ENCODE measurements at regions not wholly inside any gene's neighbourhood (a gene's known extent, or its start where the extent isn't known, plus 50 kb on each side); places are given as distances from the start of the nearest gene placed in this dataset.
A peak's percentile ranks its signal among the peaks of the same experiment; 100 is the strongest.
"Not testable (repeated sequence)": the region's sequence is repeated elsewhere in the genome, so short reads cannot be mapped to it uniquely, and the experiment has no call there.

- DNase-seq (ENCODE audit: low spot score); FAIRE-seq: not testable (repeated sequence)
Measured at GRCh38 chr3:36187197-36187596, 193.1 kb upstream of the STAC start.

GRCh38 chr3:36192901-36193300 is 187.4 kb upstream of the STAC start:
- DNase-seq (ENCODE audit: low spot score) (no peak), FAIRE-seq (no peak)

DNA sequence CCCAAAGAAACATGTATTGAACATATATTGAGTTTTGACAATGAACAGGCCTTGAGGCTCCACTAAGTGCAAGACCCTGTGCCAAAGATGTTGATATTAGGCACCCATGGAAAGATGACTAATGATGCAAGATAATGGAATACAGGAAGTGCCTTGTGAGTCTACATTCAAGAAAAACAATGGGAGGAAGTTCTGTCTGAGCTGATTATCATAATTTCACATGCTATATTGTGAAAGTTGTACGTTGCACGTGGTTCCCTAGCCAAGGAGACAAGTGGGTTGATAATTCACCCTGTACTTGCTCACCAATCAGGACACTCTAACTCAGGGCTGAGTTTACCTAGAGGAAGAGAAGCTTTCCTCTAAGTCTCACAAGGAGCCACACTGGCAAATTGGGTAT is 186.9 kb upstream of the STAC start:
- no peak for FAIRE-seq
- no peak for DNase-seq (ENCODE audit: low spot score)

DNA sequence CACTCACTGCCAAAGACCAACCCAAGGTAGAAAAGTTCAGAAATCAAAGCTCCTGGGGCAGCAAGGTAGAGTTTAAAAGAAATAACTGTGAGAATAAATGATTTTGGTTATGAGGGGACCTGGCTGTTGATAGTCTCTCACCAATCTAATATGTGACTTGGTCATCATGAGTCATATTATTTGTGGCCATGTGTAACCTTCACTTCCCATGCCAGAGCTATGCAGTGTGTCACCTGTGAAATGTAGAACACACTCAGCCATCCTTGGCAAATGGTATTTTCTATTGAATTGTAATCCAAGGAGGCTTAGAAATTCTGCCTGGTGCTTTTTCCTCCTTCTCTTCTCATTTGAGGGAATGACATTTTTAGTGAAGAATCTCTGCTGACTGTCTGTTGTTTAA is 184.2 kb upstream of the STAC start:
- FAIRE-seq (no peak), DNase-seq (ENCODE audit: low spot score) (peak; percentile 27)

DNA sequence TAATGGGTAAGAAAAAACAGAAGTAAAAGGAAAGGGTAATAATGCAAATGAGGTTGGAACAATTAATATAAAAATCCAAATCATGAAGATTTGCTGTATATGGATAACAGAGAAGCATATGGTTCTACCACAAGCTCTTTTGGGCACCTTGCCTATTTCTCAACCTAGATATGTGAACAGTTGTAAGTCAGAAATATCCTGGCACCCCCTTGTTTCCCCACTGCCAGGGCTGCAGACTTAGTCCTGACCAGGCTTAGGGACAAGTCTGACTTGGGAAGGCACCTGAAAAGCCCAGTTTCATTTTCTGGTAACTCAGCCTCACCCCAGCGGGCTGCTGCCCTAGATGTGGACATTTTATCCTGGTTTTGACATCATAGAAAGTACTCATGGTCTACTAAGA is 183.2 kb upstream of the STAC start:
- no peak for FAIRE-seq
- no peak for DNase-seq (ENCODE audit: low spot score)

DNA sequence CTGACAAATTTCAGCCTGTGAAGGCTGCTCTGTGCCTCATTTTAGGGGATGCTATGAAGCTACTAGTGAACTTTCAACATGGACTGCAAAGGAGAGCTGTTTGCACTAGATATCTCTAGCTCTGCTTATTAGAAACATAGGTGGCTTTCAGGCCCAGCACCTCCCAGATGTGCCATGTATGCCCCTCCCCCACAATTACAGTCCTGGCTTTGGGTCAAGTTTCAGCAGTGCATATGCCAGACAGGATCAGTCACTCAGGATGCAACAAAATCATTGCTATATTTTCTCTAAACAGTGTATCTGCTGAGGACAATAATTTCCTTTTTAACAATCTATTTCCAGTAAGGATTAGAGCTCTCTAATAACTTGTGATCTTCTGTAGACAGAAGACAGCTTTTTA is 178.8 kb upstream of the STAC start:
- DNase-seq (ENCODE audit: low spot score) (no peak), FAIRE-seq (no peak)

DNA sequence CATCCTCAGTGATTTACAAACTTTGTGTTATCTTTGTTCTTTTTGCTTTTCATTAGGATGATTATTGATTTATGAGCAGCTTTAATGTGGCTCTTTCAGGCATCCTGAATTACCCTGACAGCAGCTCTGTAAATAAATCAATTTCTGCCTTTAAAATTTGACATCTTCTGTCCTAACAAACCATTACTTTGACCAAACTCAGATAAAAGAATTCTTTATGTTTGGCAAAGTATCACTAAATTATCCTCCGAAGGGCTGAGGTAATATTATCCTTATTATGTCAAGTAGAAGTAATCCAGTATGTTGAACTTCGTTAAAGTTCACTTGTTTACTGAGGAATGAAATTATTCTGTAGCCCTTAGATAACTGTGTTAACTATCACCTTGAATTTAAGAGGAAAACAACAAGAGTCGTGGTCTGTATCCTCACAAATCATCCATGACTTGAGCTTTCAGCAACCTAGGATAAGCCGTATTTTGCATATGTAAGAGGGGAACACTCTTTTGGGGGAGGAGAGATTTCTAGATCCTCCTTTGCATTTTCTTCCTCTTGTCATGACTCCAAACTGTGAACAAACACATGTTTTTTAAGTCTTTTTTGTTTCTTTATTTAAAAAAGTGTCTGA is 173.2 kb upstream of the STAC start:
- DNase-seq (ENCODE audit: low spot score) (no peak), FAIRE-seq (no peak)

DNA sequence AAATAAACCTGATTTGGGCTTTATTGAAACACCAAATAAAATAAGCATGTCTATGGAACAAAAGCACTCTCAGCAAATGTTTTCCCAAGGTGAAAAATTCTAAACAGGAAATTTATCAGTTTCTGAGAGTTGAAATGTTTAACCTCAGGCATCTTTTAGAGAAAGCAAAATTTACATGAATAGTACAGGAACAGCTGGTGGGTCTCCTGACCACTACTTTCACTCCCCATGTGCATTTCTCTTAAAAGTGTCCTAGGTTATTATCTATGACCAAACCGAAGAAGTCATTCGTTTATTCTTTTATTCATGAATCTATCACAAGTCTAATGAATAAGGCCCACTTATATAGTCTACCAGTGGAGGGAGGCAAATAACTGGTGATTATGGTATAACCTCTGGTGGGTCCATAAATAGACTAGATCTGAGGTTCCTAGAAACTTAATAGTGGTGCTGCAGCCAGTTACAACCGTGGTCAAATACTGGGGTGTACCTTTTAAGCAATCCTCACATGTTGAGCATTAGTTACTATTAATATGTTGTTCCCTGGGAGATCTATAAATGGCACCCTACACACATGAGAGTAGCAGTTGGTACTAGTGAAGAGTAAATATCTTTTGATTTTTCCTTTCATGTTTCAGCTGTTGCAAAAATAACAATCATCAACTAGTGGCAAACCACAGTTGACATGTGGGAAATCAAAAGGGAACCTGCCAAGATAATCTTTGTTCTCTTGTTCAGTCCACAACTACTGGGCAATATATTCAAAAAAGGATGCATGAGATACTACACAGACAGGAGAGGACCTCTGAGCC is 169.3 kb upstream of the STAC start:
- DNase-seq (ENCODE audit: low spot score) (no peak), FAIRE-seq (no peak)

- FAIRE-seq (no peak), DNase-seq (ENCODE audit: low spot score) (no peak)
Measured at GRCh38 chr3:36211652-36211999, 168.7 kb upstream of the STAC start.

DNA sequence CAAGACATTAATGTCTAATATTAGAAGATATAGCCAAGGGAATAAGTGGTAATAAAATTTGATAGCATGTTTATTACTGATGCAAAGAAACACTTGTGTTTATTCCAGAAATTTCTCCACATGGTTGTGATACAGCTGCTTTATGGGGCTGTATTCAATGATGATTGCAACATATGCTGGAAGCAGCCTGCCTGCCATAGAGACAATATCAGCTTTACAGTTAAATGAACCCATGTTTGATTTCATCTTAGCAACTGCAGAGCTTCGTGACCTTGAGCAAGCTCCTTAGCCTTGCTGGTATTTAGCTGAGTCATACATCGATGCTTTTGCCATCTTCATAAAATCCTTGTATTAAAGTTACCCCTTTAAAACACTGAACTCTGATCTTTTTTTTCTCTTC is 168.1 kb upstream of the STAC start:
- FAIRE-seq (no peak), DNase-seq (ENCODE audit: low spot score) (no peak)

- FAIRE-seq: no peak
- no peak for DNase-seq (ENCODE audit: low spot score)
Measured at GRCh38 chr3:36214460-36214859, 165.8 kb upstream of the STAC start.

DNA sequence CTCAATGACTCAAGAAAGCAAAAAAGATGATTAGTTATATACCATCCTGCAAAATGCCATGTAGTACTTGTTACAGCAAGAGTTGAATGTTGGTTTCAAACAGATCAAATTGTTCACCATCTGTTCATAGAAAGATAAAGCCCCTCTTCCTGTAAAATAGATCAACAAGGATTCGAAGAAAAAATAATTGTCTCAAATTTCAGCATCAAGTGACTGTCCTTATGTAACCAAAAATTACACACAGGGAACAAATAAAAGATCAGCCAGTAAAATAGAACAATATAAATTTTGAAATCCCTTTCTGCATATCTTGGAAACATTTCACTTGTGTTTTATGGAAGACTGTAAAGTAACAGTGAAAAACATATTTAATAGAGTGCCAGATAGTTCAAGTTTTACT is 165.1 kb upstream of the STAC start:
- DNase-seq (ENCODE audit: low spot score): no peak
- no peak for FAIRE-seq

GRCh38 chr3:36219398-36219797 is 160.9 kb upstream of the STAC start:
- FAIRE-seq: no peak
- DNase-seq (ENCODE audit: low spot score): peak; percentile 24

DNA sequence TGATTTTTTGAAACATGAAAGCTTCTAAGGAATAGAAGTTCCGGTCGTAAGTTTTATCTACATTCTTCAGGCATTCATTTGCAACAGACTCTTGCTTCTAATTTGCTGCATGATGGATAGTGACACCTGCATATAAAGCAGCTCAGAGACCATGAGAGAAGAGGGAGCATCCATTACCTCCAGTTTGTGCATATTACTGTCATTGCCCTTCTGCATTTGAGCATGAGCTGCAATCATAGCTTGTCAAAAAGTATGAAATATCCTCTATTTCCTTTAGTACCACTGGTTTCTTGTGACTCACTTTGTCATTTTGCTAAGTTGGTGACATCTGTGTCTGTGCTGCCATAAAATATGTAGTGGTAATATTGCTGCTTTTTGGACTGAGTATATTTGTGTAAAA is 160.1 kb upstream of the STAC start:
- DNase-seq (ENCODE audit: low spot score) (no peak), FAIRE-seq (no peak)

DNA sequence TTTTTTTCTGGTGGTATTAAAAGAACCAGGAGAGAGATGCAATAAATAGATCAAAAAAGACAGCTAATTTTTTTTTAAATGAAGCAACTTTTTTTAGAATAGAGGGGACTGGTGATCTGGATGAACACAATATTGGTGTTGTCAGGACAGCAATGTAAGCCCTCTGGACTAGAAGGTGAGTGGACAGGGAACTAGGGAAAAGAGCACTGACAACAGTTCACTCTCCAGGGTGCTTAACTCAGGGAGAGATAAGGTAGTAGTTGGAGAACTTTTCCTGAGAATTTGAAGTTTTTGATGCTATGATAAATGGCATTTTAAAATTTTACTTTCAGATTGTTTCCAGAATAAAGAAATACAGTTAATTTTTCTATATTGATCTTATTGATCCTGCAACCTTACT is 158.3 kb upstream of the STAC start:
- no peak for FAIRE-seq
- DNase-seq (ENCODE audit: low spot score): no peak

DNA sequence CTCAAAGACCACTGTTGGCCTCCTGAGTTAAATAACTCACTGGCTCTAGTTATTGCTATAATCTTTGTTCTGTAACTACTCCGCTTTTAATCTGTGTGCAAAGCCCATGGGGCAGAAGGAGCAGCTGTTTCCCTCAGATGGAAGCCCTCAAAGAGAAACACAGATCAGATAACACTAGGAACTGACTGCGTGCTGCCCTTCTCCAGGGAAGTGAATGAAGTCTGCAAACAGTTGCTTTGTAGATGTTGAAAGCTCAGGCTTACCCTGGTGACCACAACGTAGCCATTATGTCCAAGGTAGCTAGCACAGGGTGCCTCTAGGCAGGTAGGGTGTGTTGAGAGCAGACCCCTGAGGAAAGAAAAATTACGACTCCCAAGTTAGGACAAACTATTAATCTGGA is 152.3 kb upstream of the STAC start:
- FAIRE-seq (no peak), DNase-seq (ENCODE audit: low spot score) (no peak)

DNA sequence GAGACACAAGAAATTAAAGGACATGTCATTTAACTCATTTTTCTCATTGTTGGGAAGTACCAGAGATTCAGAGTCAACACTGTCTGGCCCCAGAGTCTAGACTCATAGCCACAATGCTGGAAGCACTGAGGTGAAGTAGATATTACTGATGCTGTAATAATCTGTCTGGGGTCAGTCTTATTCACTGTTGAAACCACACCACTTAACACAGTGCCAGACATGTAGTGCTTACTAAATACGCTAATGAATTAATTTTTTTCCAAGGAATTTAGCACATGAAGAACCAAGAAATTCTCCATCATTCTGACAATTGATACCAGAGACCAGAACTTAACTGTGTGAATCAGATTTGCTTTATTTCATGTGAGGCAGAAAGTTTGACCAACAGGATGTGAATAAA is 150.8 kb upstream of the STAC start:
- no peak for FAIRE-seq
- DNase-seq (ENCODE audit: low spot score): no peak

- no peak for DNase-seq (ENCODE audit: low spot score)
- no peak for FAIRE-seq
Measured at GRCh38 chr3:36232797-36233489, 147.4 kb upstream of the STAC start.

GRCh38 chr3:36244728-36245127 is 135.6 kb upstream of the STAC start:
- no peak for FAIRE-seq

GRCh38 chr3:36248374-36248773 is 131.9 kb upstream of the STAC start:
- DNase-seq (ENCODE audit: low spot score) (no peak), FAIRE-seq (no peak)

More at GRCh38 chr3:36244728-36245127, 135.6 kb upstream of the STAC start:
- peak; percentile 67 for DNase-seq (ENCODE audit: low spot score)

DNA sequence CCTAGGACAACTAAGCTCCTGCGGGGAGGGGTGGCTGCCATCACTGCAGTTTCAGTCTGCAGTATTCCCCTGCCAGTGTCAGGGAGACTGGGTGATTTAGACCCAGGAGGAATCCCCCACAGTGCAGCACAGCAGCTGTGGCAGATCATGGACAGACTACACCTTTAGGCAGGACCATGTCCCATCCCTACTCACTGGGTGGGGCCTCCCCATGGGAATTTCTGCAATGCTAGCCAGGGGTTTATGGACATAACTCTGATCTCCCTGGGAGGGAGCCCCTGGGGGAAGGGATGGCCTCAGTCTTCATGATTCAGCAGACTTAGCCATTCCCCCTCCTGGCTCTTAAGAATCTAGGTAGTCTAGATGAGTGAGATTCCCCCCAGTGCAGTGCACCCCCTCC is 130.1 kb upstream of the STAC start:
- DNase-seq (ENCODE audit: low spot score) (no peak), FAIRE-seq (no peak)

DNA sequence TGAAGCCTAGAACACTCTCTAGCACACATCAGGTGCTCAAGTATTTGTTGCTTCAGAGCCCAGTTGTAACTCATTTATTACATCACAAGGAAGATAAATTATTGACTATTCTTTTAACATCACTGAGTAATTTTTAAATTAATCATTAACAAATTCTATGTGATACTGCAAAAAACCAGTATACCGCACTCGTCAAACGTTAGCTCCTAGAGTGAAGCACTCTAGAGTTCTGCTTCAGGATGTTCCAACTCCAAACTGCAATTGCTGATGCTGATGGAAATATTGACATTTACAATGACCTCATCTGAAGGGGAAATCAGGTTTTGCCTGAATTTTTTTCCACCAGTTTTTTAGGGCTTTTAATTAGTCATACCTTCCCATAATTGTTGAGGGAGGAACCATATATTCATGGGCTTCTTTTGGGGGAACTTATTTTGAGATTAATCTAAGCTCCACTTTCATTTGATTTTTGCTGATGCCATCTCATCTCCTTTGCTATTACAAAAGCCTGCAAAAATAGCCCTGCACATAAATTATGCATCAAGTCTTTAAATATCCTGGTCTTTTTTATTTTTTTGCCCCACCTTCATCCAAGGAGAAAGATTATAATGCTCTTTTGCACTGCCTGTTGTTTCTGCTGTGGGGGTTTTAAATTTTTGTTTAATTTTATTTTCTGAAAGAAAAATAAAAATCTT is 123.0 kb upstream of the STAC start:
- DNase-seq (ENCODE audit: low spot score): no peak

More for the DNA sequence above, 123.0 kb upstream of the STAC start:
- FAIRE-seq: no peak
